Skeletal muscle satellite cell (primary cell): ENCODE measurements at regions not wholly inside any gene's neighbourhood (a gene's known extent, or its start where the extent isn't known, plus 50 kb on each side); places are given as distances from the start of the nearest gene placed in this dataset.
"Not testable (repeated sequence)": the region's sequence is repeated elsewhere in the genome, so short reads cannot be mapped to it uniquely, and the experiment has no call there.

ENCODE experiments used
- H3K27me3 ChIP-seq: 2 replicates; pipeline ENCODE4 v1.7.0; 2013; ENCODE audit warnings: low read length; ENCODE audit not compliant: control insufficient read depth, insufficient read depth
- H3K36me3 ChIP-seq: 2 replicates; pipeline ENCODE4 v1.7.0; 2013; ENCODE audit warnings: mild to moderate bottlenecking, control low read depth, low read length; ENCODE audit not compliant: insufficient read depth
- H3K4me1 ChIP-seq: 2 replicates; pipeline ENCODE4 v1.7.0; 2013; ENCODE audit warnings: low read length; ENCODE audit not compliant: control insufficient read depth, insufficient read depth
- H3K4me2 ChIP-seq: 2 replicates; pipeline ENCODE4 v1.7.0; 2013; ENCODE audit warnings: mild to moderate bottlenecking, low read length
- H3K4me3 ChIP-seq: 2 replicates; pipeline ENCODE4 v1.7.0; 2013; ENCODE audit warnings: low read length
- H3K9ac ChIP-seq: 2 replicates; pipeline ENCODE4 v1.7.0; 2013; ENCODE audit warnings: mild to moderate bottlenecking, low read depth, low read length, moderate library complexity
- H3K9me3 ChIP-seq: replicated peaks from 2 replicates; pipeline ENCODE4 v1.7.0; 2013; ENCODE audit warnings: mild to moderate bottlenecking, control low read depth, low read length

DNA sequence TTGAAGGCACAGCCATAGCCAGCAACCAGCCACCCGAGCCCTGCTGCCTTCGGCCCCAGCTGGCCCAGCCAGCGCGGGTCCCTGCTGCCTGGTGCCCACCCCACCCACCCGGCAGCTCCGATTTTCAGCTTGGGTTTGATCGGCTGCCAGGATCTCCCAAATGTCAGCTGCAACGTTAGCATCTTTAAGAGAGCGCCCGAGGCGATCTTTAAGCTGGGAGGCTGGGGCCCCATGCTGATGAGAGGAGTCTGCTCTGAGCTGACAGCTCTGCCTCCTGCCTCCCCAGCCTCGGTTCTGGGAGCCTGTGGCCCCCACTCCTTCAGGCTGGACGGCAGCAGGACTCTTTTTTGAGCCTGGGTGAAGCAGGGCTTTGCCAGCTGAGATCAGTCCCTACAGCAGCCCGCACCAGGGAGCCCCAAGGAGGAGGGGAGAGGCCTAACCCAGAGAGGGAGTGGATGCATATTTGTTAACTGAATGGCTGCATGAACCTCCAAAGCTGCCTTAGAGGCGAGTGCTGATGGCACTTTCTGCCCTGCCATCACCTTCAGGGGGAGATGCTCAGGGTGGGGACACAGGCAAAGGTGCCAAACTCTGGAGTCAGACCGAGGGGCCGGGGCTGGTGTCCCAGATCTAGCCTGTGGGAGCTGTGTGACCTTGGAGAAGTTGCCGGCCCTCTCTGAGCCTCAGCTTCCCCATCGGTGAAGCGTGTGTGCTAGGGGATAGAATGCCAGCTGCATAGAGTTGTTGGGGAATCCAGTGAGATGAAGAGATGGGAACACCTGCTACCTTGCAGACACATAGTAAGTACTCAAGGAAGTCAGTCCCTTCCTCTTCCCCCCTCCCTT, 165.5 kb downstream of the C9orf50 start:
- H3K4me2 ChIP-seq, result no peak overlapping the region
- peaks cover 38% of the 10 kb centered on the region for H3K4me1 ChIP-seq
- H3K4me3 ChIP-seq, result no peak overlapping the region
- no peaks in the 10 kb centered on the region for H3K27me3 ChIP-seq
- no peaks in the 10 kb centered on the region for H3K9me3 ChIP-seq
- no peak overlapping the region for H3K9ac ChIP-seq
- H3K36me3 ChIP-seq, result no peaks in the 10 kb centered on the region

DNA sequence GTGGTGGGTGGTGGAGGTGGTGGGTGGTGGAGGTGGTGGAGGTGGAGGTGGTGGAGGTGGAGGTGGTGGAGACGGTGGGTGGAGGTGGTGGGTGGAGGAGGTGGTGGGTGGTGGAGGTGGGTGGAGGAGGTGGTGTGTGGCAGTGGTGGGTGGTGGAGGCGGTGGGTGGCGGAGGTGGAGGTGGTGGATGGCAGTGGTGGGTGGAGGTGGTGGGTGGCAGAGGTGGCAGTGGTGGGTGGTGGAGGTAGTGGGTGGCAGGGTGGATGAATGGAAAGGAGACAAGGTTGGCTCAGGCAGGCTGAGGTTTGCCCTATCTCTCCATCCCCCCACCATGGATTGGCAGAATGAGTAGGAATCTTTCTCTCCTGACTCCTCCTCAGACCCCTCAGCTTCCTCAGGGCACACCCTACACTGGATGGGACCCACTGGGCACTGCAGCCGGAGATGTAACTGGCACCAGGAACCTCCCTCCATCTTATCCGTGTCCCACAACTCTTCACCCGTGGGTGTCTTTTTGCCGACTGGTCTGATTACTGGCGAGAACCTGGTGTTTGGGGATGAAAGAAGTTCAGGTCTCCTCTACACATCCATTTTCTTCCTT, 166.3 kb downstream of the C9orf50 start:
- peaks cover 33% of the 10 kb centered on the region for H3K4me1 ChIP-seq
- no peaks in the 10 kb centered on the region for H3K9me3 ChIP-seq
- H3K27me3 ChIP-seq, result no peaks in the 10 kb centered on the region
- no peak overlapping the region for H3K9ac ChIP-seq
- H3K4me2 ChIP-seq, result no peak overlapping the region
- H3K36me3 ChIP-seq, result no peaks in the 10 kb centered on the region
- H3K4me3 ChIP-seq, result no peak overlapping the region

GRCh38 chr9:129453734-129454133, 167.2 kb downstream of the C9orf50 start:
- H3K9ac ChIP-seq, result no peak overlapping the region
- no peaks in the 10 kb centered on the region for H3K9me3 ChIP-seq
- no peak overlapping the region for H3K4me2 ChIP-seq
- H3K4me3 ChIP-seq, result no peak overlapping the region
- H3K27me3 ChIP-seq, result no peaks in the 10 kb centered on the region
- peaks cover 24% of the 10 kb centered on the region for H3K4me1 ChIP-seq
- H3K36me3 ChIP-seq, result no peaks in the 10 kb centered on the region

- Histone ChIP-seq H3K9me3 (no peaks in the 10 kb centered on the region), H3K4me3 (no peak overlapping the region), H3K27me3 (no peaks in the 10 kb centered on the region), H3K9ac (no peak overlapping the region), H3K4me2 (no peak overlapping the region), H3K36me3 (no peaks in the 10 kb centered on the region), H3K4me1 (peaks cover 15% of the 10 kb centered on the region)
Observed at GRCh38 chr9:129451669-129452068, 169.2 kb downstream of the C9orf50 start.

- H3K4me2 ChIP-seq, result peak overlapping the region; percentile 8
- H3K4me3 ChIP-seq, result no peak overlapping the region
- H3K9ac ChIP-seq, result no peak overlapping the region
- no peaks in the 10 kb centered on the region for H3K27me3 ChIP-seq
- peaks cover 15% of the 10 kb centered on the region for H3K4me1 ChIP-seq
- H3K9me3 ChIP-seq, result no peaks in the 10 kb centered on the region
- H3K36me3 ChIP-seq, result no peaks in the 10 kb centered on the region
Observed at GRCh38 chr9:129451089-129451656, 169.7 kb downstream of the C9orf50 start.

GRCh38 chr9:129449066-129449465, 171.8 kb downstream of the C9orf50 start:
- no peak overlapping the region for H3K4me2 ChIP-seq
- no peaks in the 10 kb centered on the region for H3K36me3 ChIP-seq
- no peak overlapping the region for H3K9ac ChIP-seq
- H3K9me3 ChIP-seq, result no peaks in the 10 kb centered on the region
- H3K27me3 ChIP-seq, result peaks cover 4% of the 10 kb centered on the region
- H3K4me1 ChIP-seq, result peaks cover 10% of the 10 kb centered on the region
- H3K4me3 ChIP-seq, result no peak overlapping the region

DNA sequence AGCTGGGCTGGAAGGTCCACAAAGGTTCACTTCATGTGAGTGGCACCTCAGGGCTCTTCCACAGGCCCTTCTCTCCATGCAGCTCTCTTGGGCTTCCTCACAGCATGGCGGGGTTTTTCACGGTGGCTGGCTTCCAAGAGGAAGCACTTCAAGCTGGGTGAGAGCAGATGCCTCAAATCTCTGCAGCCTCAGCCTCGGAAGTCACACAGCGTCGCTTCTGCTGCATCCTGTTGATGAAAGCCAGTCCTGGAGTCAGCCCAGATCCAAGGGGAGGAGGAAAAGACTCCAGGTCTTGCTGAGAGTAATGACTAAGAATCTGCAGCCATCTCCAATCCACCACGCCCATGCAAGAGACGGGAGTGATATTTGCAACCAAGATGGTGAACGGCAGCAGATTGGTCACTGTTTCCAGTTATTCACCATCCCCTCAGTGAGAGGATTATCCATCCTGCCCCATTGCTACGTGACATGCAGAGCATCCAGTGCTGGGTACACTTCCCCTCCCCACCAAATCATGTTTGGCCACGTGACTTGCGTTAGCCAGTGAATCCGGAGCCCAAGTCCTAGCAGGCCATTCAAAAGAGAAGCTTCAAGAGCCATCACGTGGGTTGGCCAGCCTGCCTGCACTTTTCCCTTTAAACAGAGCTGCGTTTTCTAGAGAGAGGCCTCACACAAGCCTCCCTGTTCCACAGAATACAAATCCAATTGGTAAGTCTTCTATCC, 173.9 kb downstream of the C9orf50 start:
- Histone ChIP-seq H3K36me3 (no peaks in the 10 kb centered on the region), H3K4me1 (peaks cover 10% of the 10 kb centered on the region), H3K4me3 (no peak overlapping the region), H3K9ac (no peak overlapping the region), H3K27me3 (peaks cover 13% of the 10 kb centered on the region), H3K4me2 (no peak overlapping the region), H3K9me3 (no peaks in the 10 kb centered on the region)

DNA sequence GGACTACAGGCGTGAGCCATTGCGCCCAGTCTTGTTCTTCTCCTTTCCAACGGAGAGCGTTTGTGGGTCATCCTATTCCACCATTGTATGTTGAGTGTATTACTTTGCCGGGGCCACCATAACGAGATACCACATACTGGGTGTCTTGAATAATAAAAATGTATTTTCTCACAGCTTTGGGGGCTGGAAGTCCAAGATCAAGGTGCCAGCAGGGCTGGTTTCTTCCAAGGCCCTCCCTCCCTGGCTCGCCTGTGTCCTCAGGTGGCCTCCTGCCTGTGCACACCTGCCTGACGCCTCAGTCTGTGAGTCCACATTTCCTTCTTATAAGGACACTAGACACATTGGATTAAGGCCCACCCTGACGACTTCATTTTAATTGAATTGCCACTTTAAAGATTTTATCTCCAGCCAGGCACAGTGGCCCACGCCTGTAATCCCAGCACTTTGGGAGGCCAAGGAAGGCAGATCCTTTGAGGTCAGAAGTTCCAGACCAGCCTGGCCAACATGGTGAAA, 175.1 kb downstream of the C9orf50 start:
- Histone ChIP-seq H3K9me3 (no peaks in the 10 kb centered on the region), H3K9ac (no peak overlapping the region), H3K4me1 (peaks cover under 1% of the 10 kb centered on the region), H3K36me3 (no peaks in the 10 kb centered on the region), H3K27me3 (peaks cover 19% of the 10 kb centered on the region), H3K4me2 (no peak overlapping the region), H3K4me3 (no peak overlapping the region)

DNA sequence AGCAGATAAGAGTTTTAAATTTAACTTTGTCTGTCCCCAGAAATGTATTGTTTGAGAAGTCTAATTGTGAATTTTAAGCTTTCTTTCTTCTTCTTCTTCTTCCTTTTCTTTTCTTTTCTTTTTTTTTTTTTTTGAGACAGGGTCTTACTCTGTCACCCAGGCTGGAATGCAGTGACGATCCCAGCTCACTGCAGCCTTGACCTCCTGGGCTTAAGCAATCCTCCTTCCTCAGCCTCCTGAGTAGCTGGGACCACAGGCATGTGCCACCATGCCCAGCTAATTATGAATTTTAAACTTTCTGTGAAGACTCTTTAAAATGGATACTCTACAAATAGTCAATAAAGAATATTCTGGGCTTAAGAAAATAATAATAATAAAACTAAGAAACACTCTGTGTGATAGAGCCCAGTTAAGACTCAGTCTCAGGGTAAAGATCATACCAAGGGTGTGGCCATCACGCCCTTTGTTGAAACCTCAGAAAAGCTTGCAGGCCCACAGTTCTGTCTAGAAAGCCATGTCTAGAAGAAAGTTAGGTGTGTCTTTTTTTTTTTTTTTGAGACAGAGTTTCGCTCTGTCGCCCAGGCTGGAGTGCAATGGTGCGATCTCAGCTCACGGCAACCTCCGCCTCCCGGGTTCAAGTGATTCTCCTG, 177.3 kb downstream of the C9orf50 start:
- peaks cover 26% of the 10 kb centered on the region for H3K27me3 ChIP-seq
- not testable (repeated sequence) for H3K9me3 ChIP-seq, H3K36me3 ChIP-seq, H3K4me3 ChIP-seq, H3K4me1 ChIP-seq, H3K9ac ChIP-seq, H3K4me2 ChIP-seq

DNA sequence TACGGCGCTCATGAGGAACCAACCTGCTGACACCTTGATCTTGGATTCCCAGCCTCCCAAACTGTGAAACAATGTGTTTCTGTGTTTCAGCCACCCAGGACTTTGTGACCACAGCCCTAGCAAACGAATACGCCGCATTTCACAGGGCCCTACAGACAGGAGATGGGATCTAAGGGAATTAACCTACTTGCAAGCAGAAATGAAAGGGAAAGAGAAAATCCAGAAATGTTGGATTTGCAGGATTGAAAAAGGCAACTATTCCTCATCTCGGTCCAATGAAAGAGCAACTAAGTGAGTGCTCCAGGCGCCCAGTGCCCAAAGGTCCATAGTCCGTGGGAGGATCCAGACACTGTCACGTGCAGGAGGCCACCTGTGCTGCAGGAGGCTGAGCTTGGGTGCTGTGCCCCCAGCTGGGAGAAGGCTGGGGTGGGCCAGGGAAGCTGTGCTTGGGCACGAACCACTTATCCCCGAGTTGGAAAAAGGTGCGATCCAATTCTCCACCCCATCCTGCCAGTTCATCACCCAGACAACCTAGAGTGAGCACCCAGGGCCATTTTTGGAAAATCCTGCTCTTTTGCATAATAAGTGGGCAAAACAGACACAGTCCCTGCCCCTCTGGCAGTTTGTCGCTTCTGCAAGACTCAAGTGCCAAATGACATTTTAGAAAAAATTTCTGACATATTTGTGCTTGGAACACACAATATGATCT, 177.9 kb downstream of the C9orf50 start:
- Histone ChIP-seq H3K9me3 (no peaks in the 10 kb centered on the region), H3K4me1 (peaks cover 3% of the 10 kb centered on the region), H3K27me3 (peaks cover 33% of the 10 kb centered on the region), H3K36me3 (no peaks in the 10 kb centered on the region), H3K9ac (no peak overlapping the region), H3K4me3 (no peak overlapping the region), H3K4me2 (no peak overlapping the region)
